ENCODE measurements at regions not wholly inside any gene's neighbourhood (a gene's known extent, or its start where the extent isn't known, plus 50 kb on each side); places are given as distances from the start of the nearest gene placed in this dataset.

- Histone ChIP-seq H3K36me3 (replicated peaks in 1 of 2; ENCODE audit: control insufficient read depth in 2 of 2, insufficient read depth in 2 of 2, low read length in 2 of 2) (no peaks in the 10 kb centered on the region), H2AK5ac (ENCODE audit: low read depth, low read length) (no peak overlapping the region), H3K4me1 (ENCODE audit: control insufficient read depth in 2 of 2, insufficient read depth in 1 of 2, low read depth in 1 of 2, low read length in 2 of 2) (no peaks in the 10 kb centered on the region), H3K27me3 (ENCODE audit: control insufficient read depth in 3 of 3, insufficient read depth in 3 of 3, low read depth in 1 of 3, low read length in 3 of 3) (no peaks in the 10 kb centered on the region), H3K4ac (ENCODE audit: low read length) (no peak overlapping the region), H3K18ac (ENCODE audit: low read length) (no peak overlapping the region), H3K9ac (ENCODE audit: low read depth, low read length, poor library complexity) (no peak overlapping the region), H3K9me3 (replicated peaks in 1 of 2; ENCODE audit: control insufficient read depth in 2 of 2, insufficient read depth in 1 of 2, low read depth in 1 of 2, low read length in 2 of 2) (no peaks in the 10 kb centered on the region), H2AFZ (ENCODE audit: low read length) (no peak overlapping the region), H4K8ac (ENCODE audit: low read depth, low read length) (no peak overlapping the region), H3K4me2 (ENCODE audit: insufficient read depth, low read length, poor library complexity, severe bottlenecking) (no peak overlapping the region), H3K23ac (ENCODE audit: low read depth, low read length, poor library complexity) (no peak overlapping the region), H4K91ac (ENCODE audit: low read depth, low read length, poor library complexity) (no peak overlapping the region), H3K4me3 (ENCODE audit: low read length in 2 of 2) (no peak overlapping the region), H2BK12ac (ENCODE audit: low read length) (no peak overlapping the region), H3K14ac (ENCODE audit: low read length) (no peak overlapping the region), H2BK120ac (ENCODE audit: low read depth, low read length) (no peak overlapping the region), H3K27ac (replicated peaks; ENCODE audit: low read length) (no peak overlapping the region), H2BK5ac (ENCODE audit: low read length) (no peak overlapping the region), H2BK15ac (ENCODE audit: low read length) (no peak overlapping the region), H3K79me1 (ENCODE audit: low read depth, low read length) (no peaks in the 10 kb centered on the region)
- no CpG with 5 or more reads among the region's 2 CpGs for WGBS, 2 donors (ENCODE audit: extremely low coverage in 2 of 2, insufficient read length in 2 of 2, insufficient replicate concordance in 1 of 2)
- DNase-seq (ENCODE audit: low spot score) = no peak
Observed at GRCh38 chr7:80054356-80054755, 80.3 kb upstream of the GNAI1 start.

GRCh38 chr7:80053124-80053523 is 81.5 kb upstream of the GNAI1 start:
- Histone ChIP-seq H2BK120ac (ENCODE audit: low read depth, low read length) (no peak overlapping the region), H3K14ac (ENCODE audit: low read length) (no peak overlapping the region), H3K79me1 (ENCODE audit: low read depth, low read length) (no peaks in the 10 kb centered on the region), H2BK5ac (ENCODE audit: low read length) (no peak overlapping the region), H2BK12ac (ENCODE audit: low read length) (no peak overlapping the region), H4K91ac (ENCODE audit: low read depth, low read length, poor library complexity) (no peak overlapping the region), H3K9ac (ENCODE audit: low read depth, low read length, poor library complexity) (no peak overlapping the region), H3K23ac (ENCODE audit: low read depth, low read length, poor library complexity) (no peak overlapping the region), H3K36me3 (replicated peaks in 1 of 2; ENCODE audit: control insufficient read depth in 2 of 2, insufficient read depth in 2 of 2, low read length in 2 of 2) (no peaks in the 10 kb centered on the region), H3K4me3 (ENCODE audit: low read length in 2 of 2) (no peak overlapping the region), H2BK15ac (ENCODE audit: low read length) (no peak overlapping the region), H4K8ac (ENCODE audit: low read depth, low read length) (no peak overlapping the region), H3K27ac (replicated peaks; ENCODE audit: low read length) (no peak overlapping the region), H3K4me2 (ENCODE audit: insufficient read depth, low read length, poor library complexity, severe bottlenecking) (no peak overlapping the region), H3K9me3 (replicated peaks in 1 of 2; ENCODE audit: control insufficient read depth in 2 of 2, insufficient read depth in 1 of 2, low read depth in 1 of 2, low read length in 2 of 2) (no peaks in the 10 kb centered on the region), H3K27me3 (ENCODE audit: control insufficient read depth in 3 of 3, insufficient read depth in 3 of 3, low read depth in 1 of 3, low read length in 3 of 3) (no peaks in the 10 kb centered on the region), H3K18ac (ENCODE audit: low read length) (no peak overlapping the region), H2AK5ac (ENCODE audit: low read depth, low read length) (no peak overlapping the region), H3K4me1 (ENCODE audit: control insufficient read depth in 2 of 2, insufficient read depth in 1 of 2, low read depth in 1 of 2, low read length in 2 of 2) (no peaks in the 10 kb centered on the region), H2AFZ (ENCODE audit: low read length) (no peak overlapping the region), H3K4ac (ENCODE audit: low read length) (no peak overlapping the region)
- WGBS, 2 donors (ENCODE audit: extremely low coverage in 2 of 2, insufficient read length in 2 of 2, insufficient replicate concordance in 1 of 2) = no CpG with 5 or more reads among the region's 2 CpGs
- DNase-seq (ENCODE audit: low spot score) = no peak

DNA sequence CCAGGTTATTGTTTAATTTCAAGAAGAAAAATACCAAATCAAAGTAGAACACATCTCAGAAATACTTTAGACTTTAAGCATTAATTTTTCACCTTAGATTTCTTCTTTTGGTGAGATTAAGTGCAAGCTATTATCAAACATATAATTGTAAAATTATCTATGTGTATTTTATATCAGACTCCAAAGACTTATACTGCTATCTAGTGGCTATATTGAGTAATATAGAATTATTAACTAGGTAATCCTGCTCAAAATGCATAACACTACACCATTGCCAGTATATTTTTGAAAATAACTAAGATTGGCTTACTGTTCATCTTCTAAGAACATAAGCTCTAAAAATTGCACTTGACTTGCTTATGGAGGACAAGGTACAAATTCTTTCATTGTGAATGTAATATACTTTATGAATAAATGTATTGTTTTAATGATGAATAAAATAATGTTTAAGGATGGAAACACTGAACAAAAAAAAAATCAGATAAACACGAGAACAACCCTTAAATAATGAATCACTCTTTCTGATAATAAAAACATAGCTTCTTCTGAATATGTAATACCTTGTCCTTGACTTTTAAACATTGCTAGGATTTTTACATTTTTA is 86.7 kb upstream of the GNAI1 start:
- H3K14ac ChIP-seq (ENCODE audit: low read length) = no peak overlapping the region
- no peak overlapping the region for H3K18ac ChIP-seq (ENCODE audit: low read length)
- H3K27ac ChIP-seq (replicated peaks; ENCODE audit: low read length) = no peak overlapping the region
- no peaks in the 10 kb centered on the region for H3K36me3 ChIP-seq (replicated peaks in 1 of 2; ENCODE audit: control insufficient read depth in 2 of 2, insufficient read depth in 2 of 2, low read length in 2 of 2)
- no peak overlapping the region for H4K91ac ChIP-seq (ENCODE audit: low read depth, low read length, poor library complexity)
- H3K23ac ChIP-seq (ENCODE audit: low read depth, low read length, poor library complexity) = no peak overlapping the region
- H3K4ac ChIP-seq (ENCODE audit: low read length) = no peak overlapping the region
- H3K4me3 ChIP-seq (ENCODE audit: low read length in 2 of 2) = no peak overlapping the region
- no peak overlapping the region for H2AK5ac ChIP-seq (ENCODE audit: low read depth, low read length)
- H3K4me1 ChIP-seq (ENCODE audit: control insufficient read depth in 2 of 2, insufficient read depth in 1 of 2, low read depth in 1 of 2, low read length in 2 of 2) = no peaks in the 10 kb centered on the region
- no peak overlapping the region for H3K4me2 ChIP-seq (ENCODE audit: insufficient read depth, low read length, poor library complexity, severe bottlenecking)
- no peak overlapping the region for H4K8ac ChIP-seq (ENCODE audit: low read depth, low read length)
- H2AFZ ChIP-seq (ENCODE audit: low read length) = no peak overlapping the region
- H3K9me3 ChIP-seq (replicated peaks in 1 of 2; ENCODE audit: control insufficient read depth in 2 of 2, insufficient read depth in 1 of 2, low read depth in 1 of 2, low read length in 2 of 2) = peaks cover 4 to 10% of the 10 kb centered on the region in 2 donors
- WGBS, 2 donors (ENCODE audit: extremely low coverage in 2 of 2, insufficient read length in 2 of 2, insufficient replicate concordance in 1 of 2) = no CpG with 5 or more reads among the region's 1 CpG
- H2BK5ac ChIP-seq (ENCODE audit: low read length) = no peak overlapping the region
- no peak overlapping the region for H2BK15ac ChIP-seq (ENCODE audit: low read length)
- no peak overlapping the region for H2BK120ac ChIP-seq (ENCODE audit: low read depth, low read length)
- no peak for DNase-seq (ENCODE audit: low spot score)
- no peak overlapping the region for H3K9ac ChIP-seq (ENCODE audit: low read depth, low read length, poor library complexity)
- H3K27me3 ChIP-seq (ENCODE audit: control insufficient read depth in 3 of 3, insufficient read depth in 3 of 3, low read depth in 1 of 3, low read length in 3 of 3) = no peaks in the 10 kb centered on the region
- no peaks in the 10 kb centered on the region for H3K79me1 ChIP-seq (ENCODE audit: low read depth, low read length)
- H2BK12ac ChIP-seq (ENCODE audit: low read length) = no peak overlapping the region

- Histone ChIP-seq H3K9me3 (replicated peaks in 1 of 2; ENCODE audit: control insufficient read depth in 2 of 2, insufficient read depth in 1 of 2, low read depth in 1 of 2, low read length in 2 of 2) (peaks cover 4 to 10% of the 10 kb centered on the region in 2 donors), H3K4me3 (ENCODE audit: low read length in 2 of 2) (no peak overlapping the region), H4K8ac (ENCODE audit: low read depth, low read length) (no peak overlapping the region), H3K9ac (ENCODE audit: low read depth, low read length, poor library complexity) (no peak overlapping the region), H3K18ac (ENCODE audit: low read length) (no peak overlapping the region), H2BK12ac (ENCODE audit: low read length) (no peak overlapping the region), H3K36me3 (replicated peaks in 1 of 2; ENCODE audit: control insufficient read depth in 2 of 2, insufficient read depth in 2 of 2, low read length in 2 of 2) (no peaks in the 10 kb centered on the region), H3K79me1 (ENCODE audit: low read depth, low read length) (no peaks in the 10 kb centered on the region), H3K4ac (ENCODE audit: low read length) (no peak overlapping the region), H3K14ac (ENCODE audit: low read length) (no peak overlapping the region), H3K4me1 (ENCODE audit: control insufficient read depth in 2 of 2, insufficient read depth in 1 of 2, low read depth in 1 of 2, low read length in 2 of 2) (no peaks in the 10 kb centered on the region), H3K27ac (replicated peaks; ENCODE audit: low read length) (no peak overlapping the region), H4K91ac (ENCODE audit: low read depth, low read length, poor library complexity) (no peak overlapping the region), H3K23ac (ENCODE audit: low read depth, low read length, poor library complexity) (no peak overlapping the region), H3K4me2 (ENCODE audit: insufficient read depth, low read length, poor library complexity, severe bottlenecking) (no peak overlapping the region), H3K27me3 (ENCODE audit: control insufficient read depth in 3 of 3, insufficient read depth in 3 of 3, low read depth in 1 of 3, low read length in 3 of 3) (no peaks in the 10 kb centered on the region), H2AFZ (ENCODE audit: low read length) (no peak overlapping the region), H2AK5ac (ENCODE audit: low read depth, low read length) (no peak overlapping the region), H2BK15ac (ENCODE audit: low read length) (no peak overlapping the region), H2BK5ac (ENCODE audit: low read length) (no peak overlapping the region), H2BK120ac (ENCODE audit: low read depth, low read length) (no peak overlapping the region)
- no CpG with 5 or more reads among the region's 1 CpG for WGBS, 2 donors (ENCODE audit: extremely low coverage in 2 of 2, insufficient read length in 2 of 2, insufficient replicate concordance in 1 of 2)
- DNase-seq (ENCODE audit: low spot score) = no peak
Observed at GRCh38 chr7:80047032-80047431, 87.6 kb upstream of the GNAI1 start.
